ENCODE measurements at regions not wholly inside any gene's neighbourhood (a gene's known extent, or its start where the extent isn't known, plus 50 kb on each side); places are given as distances from the start of the nearest gene placed in this dataset.

GRCh38 chr16:35750157-35750689 is 2290.8 kb downstream of the TP53TG3F start:
- TF ChIP-seq EZH2 (IDR thresholded peaks at IDR 0.05), result no peak
- no peak for TF ChIP-seq POLR2AphosphoS5 (IDR thresholded peaks at IDR 0.05; ENCODE audit: borderline replicate concordance, low read depth, low read length)
